Endothelial cell of umbilical vein (primary cell): ENCODE measurements at regions not wholly inside any gene's neighbourhood (a gene's known extent, or its start where the extent isn't known, plus 50 kb on each side); places are given as distances from the start of the nearest gene placed in this dataset.

ENCODE experiments used
- BruUV-seq: library from RNA; stranded (reverse); fragments of 400-500 nt; replicated peaks from 2 replicates; lab custom pipeline; 2021; lab: Mats Ljungman, UMichigan
- CTCF ChIA-PET: fragments of 300-600, 350-600 bp; sonication (Branson Sonifier 250); formaldehyde crosslinking; loops from one replicate; lab custom pipeline; 2021; ENCODE audit warnings: antibody characterized with exemption, inconsistent platforms; lab: Charles Lee
- POLR2A ChIA-PET: fragments of 300-600, 350-600 bp; sonication (Branson Sonifier 250); formaldehyde crosslinking; loops from one replicate; lab custom pipeline; 2021; ENCODE audit warnings: antibody characterized with exemption, inconsistent platforms; lab: Charles Lee
- DNase-seq: peaks from one replicate; pipeline ENCODE4 v3.0.0-alpha.2; 2011; ENCODE audit warnings: low read depth, low spot score
- FAIRE-seq: peaks from 2 replicates; lab custom pipeline; 2011; peaks lifted over from hg19 to GRCh38; lab: Jason Lieb, UNC
- H2AFZ ChIP-seq: 2 replicates; pipeline ENCODE4 v1.6.0; 2012; ENCODE audit warnings: low read depth, low read length, control low read depth, inconsistent platforms
- H3K27ac ChIP-seq: 2 replicates; pipeline ENCODE4 v1.5.1; 2011; ENCODE audit warnings: low read depth, mild to moderate bottlenecking, control low read depth, low read length, moderate library complexity; ENCODE audit not compliant: insufficient read depth
- H3K27me3 ChIP-seq, 2 experiments: 2 replicates each; pipeline versions ENCODE4 v1.6.0 to v1.6.1; 2011; ENCODE audit warnings: low read length in 2 of 2, mixed read lengths in 1 of 2; ENCODE audit not compliant: control insufficient read depth in 2 of 2, insufficient read depth in 2 of 2
- H3K36me3 ChIP-seq, 2 experiments: 2 replicates in 1 of 2; 3 replicates in 1 of 2; pipeline ENCODE4 v1.5.1; 2011; ENCODE audit warnings: low read length in 2 of 2, mild to moderate bottlenecking in 1 of 2, moderate library complexity in 1 of 2; ENCODE audit not compliant: control insufficient read depth in 2 of 2, insufficient read depth in 2 of 2; ENCODE audit errors: extremely low read depth in 1 of 2
- H3K4me1 ChIP-seq: 3 replicates; pipeline ENCODE4 v1.5.1; 2011; ENCODE audit warnings: mild to moderate bottlenecking, low read length; ENCODE audit not compliant: control insufficient read depth, insufficient read depth; ENCODE audit errors: extremely low read depth
- H3K4me2 ChIP-seq: 2 replicates; pipeline ENCODE4 v1.6.1; 2011; ENCODE audit warnings: low read length, control low read depth, mixed read lengths; ENCODE audit not compliant: insufficient read depth
- H3K4me3 ChIP-seq, 3 experiments: fragments of 200-600 bp in 1 of 3; sonication (generic), shearing (Covaris generic) in 1 of 3; replicated peaks in 1 of 3; 2 replicates each; pipeline ENCODE4 v1.5.1; 2011 to 2016; ENCODE audit warnings: control low read depth in 3 of 3, low read length in 3 of 3, mild to moderate bottlenecking in 2 of 3, inconsistent platforms in 1 of 3, low read depth in 1 of 3, moderate library complexity in 1 of 3; ENCODE audit not compliant: insufficient read depth in 1 of 3
- H3K79me2 ChIP-seq: 2 replicates; pipeline ENCODE4 v1.6.0; 2012; ENCODE audit warnings: low read length, inconsistent platforms; ENCODE audit not compliant: control insufficient read depth, insufficient read depth
- H3K9ac ChIP-seq: replicated peaks from 2 replicates; pipeline ENCODE3; 2011; ENCODE audit warnings: low read length, control low read depth; ENCODE audit not compliant: insufficient read depth; ENCODE audit errors: extremely low read depth
- H3K9me1 ChIP-seq: replicated peaks from 3 replicates; pipeline ENCODE4 v1.6.0; 2011; ENCODE audit warnings: mild to moderate bottlenecking, low read length; ENCODE audit not compliant: control insufficient read depth, insufficient read depth; ENCODE audit errors: extremely low read depth
- H3K9me3 ChIP-seq: replicated peaks from 2 replicates; pipeline ENCODE4 v1.5.1; 2012; ENCODE audit warnings: low read length, inconsistent platforms; ENCODE audit not compliant: control insufficient read depth, insufficient read depth
- H4K20me1 ChIP-seq: replicated peaks from 2 replicates; pipeline ENCODE3; 2011; ENCODE audit warnings: mild to moderate bottlenecking, low read length; ENCODE audit not compliant: control insufficient read depth, insufficient read depth; ENCODE audit errors: extremely low read depth
- EZH2 ChIP-seq: IDR thresholded peaks from 2 replicates; pipeline ENCODE4 v1.6.1; 2012; ENCODE audit warnings: borderline replicate concordance, low read depth, mild to moderate bottlenecking, moderate library complexity, low read length, inconsistent platforms; ENCODE audit not compliant: severe bottlenecking
- FOS ChIP-seq: IDR thresholded peaks from 2 replicates; pipeline ENCODE4 v1.6.1; 2011; ENCODE audit warnings: mild to moderate bottlenecking, low read length, moderate library complexity, borderline replicate concordance; ENCODE audit not compliant: insufficient read depth
- GATA2 ChIP-seq: IDR thresholded peaks from 2 replicates; pipeline ENCODE4 v1.7.0; 2011; ENCODE audit warnings: low read depth, mild to moderate bottlenecking, moderate library complexity, mixed read lengths, low read length; ENCODE audit not compliant: insufficient read length, insufficient read depth
- JUN ChIP-seq: IDR thresholded peaks from 2 replicates; pipeline ENCODE4 v1.6.1; 2011; ENCODE audit warnings: borderline replicate concordance, low read depth; ENCODE audit not compliant: insufficient read length, insufficient read depth
- MYC ChIP-seq: IDR thresholded peaks from one replicate; pipeline ENCODE4 v1.6.1; 2011; ENCODE audit warnings: mild to moderate bottlenecking, low read depth, low read length
- POLR2A ChIP-seq: IDR thresholded peaks from 2 replicates; pipeline ENCODE4 v1.6.1; 2012; ENCODE audit warnings: low read depth, mild to moderate bottlenecking, control low read depth, low read length
- POLR2AphosphoS5 ChIP-seq: IDR thresholded peaks from 2 replicates; pipeline ENCODE4 v1.6.1; 2012; ENCODE audit warnings: low read depth, mild to moderate bottlenecking, control low read depth, low read length, moderate library complexity; ENCODE audit not compliant: insufficient read depth
- dilution Hi-C: fragments of 300-500 bp; cut with MboI; formaldehyde crosslinking; loops from one replicate; pipeline ENCODE4 v1.15.0; 2019; ENCODE audit warnings: low sequenced_read_pairs; ENCODE audit not compliant: extremely low pct_ligation_motif_present
- intact Hi-C: fragments of 100-400 bp; cut with micrococcal nuclease; formaldehyde crosslinking; loops from one replicate; pipeline ENCODE4 v1.10.0; 2022
- TF ChIP-seq, protein P1 (sequence below): IDR thresholded peaks from 2 replicates; pipeline ENCODE4 v1.6.1; 2011; ENCODE audit not compliant: insufficient read depth, insufficient read length
- TF ChIP-seq, protein P2 (sequence below), 2 donors: IDR thresholded peaks; 1 replicate in 1 of 2; 2 replicates in 1 of 2; pipeline ENCODE4 v1.5.1; 2011; ENCODE audit warnings: low read length in 2 of 2, mild to moderate bottlenecking in 2 of 2, moderate library complexity in 2 of 2, control low read depth in 1 of 2, inconsistent platforms in 1 of 2, low read depth in 1 of 2; ENCODE audit not compliant: insufficient read depth in 1 of 2; ENCODE audit errors: extremely low read depth in 1 of 2

GRCh38 chr20:47993817-47994216 lies 208.5 kb upstream of the SULF2 start:
- Histone ChIP-seq H3K4me1 (no peaks in the 10 kb centered on the region), H3K4me3 (no peak overlapping the region), H3K27me3 (peaks cover 3 to 6% of the 10 kb centered on the region in 2 experiments), H3K9me1 (no peaks in the 10 kb centered on the region), H2AFZ (no peak overlapping the region), H3K4me2 (no peak overlapping the region), H3K9me3 (no peaks in the 10 kb centered on the region), H4K20me1 (no peaks in the 10 kb centered on the region), H3K9ac (no peak overlapping the region), H3K27ac (no peak overlapping the region), H3K36me3 (no peaks in the 10 kb centered on the region), H3K79me2 (no peaks in the 10 kb centered on the region)
- CTCF ChIA-PET: no interaction called here
- no peak for DNase-seq
- POLR2A ChIA-PET: no interaction called here
- dilution Hi-C loops (no loop called here), intact Hi-C loops (no loop called here)
- no TSS peak for BruUV-seq
- TF ChIP-seq GATA2 (no peak), EZH2 (no peak)
- no peak for FAIRE-seq

DNA sequence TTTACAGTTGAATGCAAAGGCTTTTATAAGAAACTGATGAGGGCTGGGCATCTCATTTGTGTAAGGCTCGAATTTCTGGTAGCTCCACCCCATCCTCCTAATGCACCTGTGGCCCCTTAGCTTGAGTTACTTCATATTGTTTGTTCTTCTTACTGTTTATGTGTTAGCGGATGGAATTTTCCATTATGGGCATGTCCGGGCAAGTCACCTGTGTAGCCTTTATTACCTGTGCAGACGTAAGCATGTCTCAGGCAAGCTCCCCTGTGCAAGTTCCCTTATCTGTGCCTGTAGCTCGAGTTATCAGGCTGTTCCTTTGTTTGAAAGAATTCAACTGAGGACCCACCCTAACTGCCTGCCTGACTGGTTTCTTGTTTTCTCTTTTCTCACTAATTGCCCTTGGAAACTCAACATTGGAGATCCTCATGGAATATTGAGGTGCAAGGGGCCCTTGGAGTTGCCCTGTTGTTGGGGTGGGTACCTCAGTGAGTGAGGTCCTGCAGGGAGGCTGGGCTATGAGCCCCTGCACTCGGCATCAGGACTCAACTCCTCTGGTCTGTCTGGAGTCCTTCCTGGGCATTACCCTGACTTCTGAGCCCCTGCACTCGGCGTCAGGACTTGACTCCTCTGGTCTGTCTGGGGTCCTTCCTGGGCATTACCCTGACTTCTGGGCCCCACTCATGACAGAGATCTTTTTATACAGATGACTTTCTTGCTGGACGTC lies 207.9 kb upstream of the SULF2 start:
- no peak overlapping the region for H3K27ac ChIP-seq
- TF ChIP-seq EZH2 (no peak), FOS (no peak), POLR2AphosphoS5 (no peak), JUN (no peak), GATA2 (no peak), MYC (no peak), POLR2A (no peak)
- TF ChIP-seq, protein P1, sequence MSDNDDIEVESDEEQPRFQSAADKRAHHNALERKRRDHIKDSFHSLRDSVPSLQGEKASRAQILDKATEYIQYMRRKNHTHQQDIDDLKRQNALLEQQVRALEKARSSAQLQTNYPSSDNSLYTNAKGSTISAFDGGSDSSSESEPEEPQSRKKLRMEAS: no peak
- TF ChIP-seq, protein P2, sequence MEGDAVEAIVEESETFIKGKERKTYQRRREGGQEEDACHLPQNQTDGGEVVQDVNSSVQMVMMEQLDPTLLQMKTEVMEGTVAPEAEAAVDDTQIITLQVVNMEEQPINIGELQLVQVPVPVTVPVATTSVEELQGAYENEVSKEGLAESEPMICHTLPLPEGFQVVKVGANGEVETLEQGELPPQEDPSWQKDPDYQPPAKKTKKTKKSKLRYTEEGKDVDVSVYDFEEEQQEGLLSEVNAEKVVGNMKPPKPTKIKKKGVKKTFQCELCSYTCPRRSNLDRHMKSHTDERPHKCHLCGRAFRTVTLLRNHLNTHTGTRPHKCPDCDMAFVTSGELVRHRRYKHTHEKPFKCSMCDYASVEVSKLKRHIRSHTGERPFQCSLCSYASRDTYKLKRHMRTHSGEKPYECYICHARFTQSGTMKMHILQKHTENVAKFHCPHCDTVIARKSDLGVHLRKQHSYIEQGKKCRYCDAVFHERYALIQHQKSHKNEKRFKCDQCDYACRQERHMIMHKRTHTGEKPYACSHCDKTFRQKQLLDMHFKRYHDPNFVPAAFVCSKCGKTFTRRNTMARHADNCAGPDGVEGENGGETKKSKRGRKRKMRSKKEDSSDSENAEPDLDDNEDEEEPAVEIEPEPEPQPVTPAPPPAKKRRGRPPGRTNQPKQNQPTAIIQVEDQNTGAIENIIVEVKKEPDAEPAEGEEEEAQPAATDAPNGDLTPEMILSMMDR (IDR thresholded peaks at IDR 0.05; ENCODE audit: extremely low read depth in 1 of 2, insufficient read depth in 1 of 2, low read depth in 1 of 2, low read length in 2 of 2): no peak
- BruUV-seq: no TSS peak
- CTCF ChIA-PET: interaction anchor here (1.1 to 1.6 kb wide), 2 partner anchors 15 to 138 kb away, joined by 3 read pairs; no protein-coding TSS in a partner anchor
- no peaks in the 10 kb centered on the region for H3K36me3 ChIP-seq
- no peak overlapping the region for H3K4me2 ChIP-seq
- no peak overlapping the region for H3K9ac ChIP-seq
- H2AFZ ChIP-seq: no peak overlapping the region
- H3K9me1 ChIP-seq: no peaks in the 10 kb centered on the region
- H3K4me3 ChIP-seq: no peak overlapping the region
- no peak for DNase-seq
- dilution Hi-C loops (no loop called here), intact Hi-C loops (no loop called here)
- H4K20me1 ChIP-seq: no peaks in the 10 kb centered on the region
- peaks cover 3 to 6% of the 10 kb centered on the region in 2 experiments for H3K27me3 ChIP-seq
- no peaks in the 10 kb centered on the region for H3K79me2 ChIP-seq
- POLR2A ChIA-PET: no interaction called here
- H3K9me3 ChIP-seq: no peaks in the 10 kb centered on the region
- no peaks in the 10 kb centered on the region for H3K4me1 ChIP-seq
- no peak for FAIRE-seq
